ENCODE measurements at regions not wholly inside any gene's neighbourhood (a gene's known extent, or its start where the extent isn't known, plus 50 kb on each side); places are given as distances from the start of the nearest gene placed in this dataset.

- DNase-seq, result no peak
Observed at GRCh38 chr9:86470326-86470725, 116.1 kb upstream of the TUT7 start.

DNA sequence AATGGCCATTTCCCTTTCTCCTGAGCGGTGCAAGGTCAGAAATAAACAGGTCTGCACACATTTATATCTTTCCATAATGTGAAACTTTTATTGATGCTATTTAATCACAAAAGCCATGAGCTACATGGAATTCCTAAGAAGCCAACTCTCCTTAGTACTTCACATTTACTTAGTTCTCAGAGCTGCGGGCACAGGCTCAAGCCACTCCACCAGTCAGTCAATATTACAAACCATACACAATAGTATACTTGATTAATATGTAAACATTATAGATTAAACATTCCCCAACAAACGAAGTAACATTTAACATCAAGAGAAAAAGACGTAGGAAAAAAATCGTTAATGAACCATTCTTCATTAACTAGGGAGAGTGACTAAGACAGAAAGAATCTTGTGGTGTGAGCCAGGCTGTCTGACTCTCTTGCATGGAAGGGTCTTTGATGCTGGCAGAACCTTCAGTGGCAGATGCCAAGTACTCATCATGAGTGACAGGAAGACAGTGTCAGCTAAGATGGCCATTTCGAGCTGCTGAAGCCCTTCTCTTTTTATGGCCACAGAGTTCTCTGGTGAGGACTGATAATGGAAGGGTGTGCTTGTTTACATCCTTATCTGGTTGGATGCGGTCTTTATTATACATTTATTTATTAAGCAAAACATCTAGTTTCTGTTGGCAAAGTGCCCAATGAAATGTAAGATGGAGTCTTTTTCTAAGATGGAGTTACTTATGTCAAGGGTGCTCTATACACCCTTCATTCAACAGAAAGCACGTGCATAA is 115.5 kb upstream of the TUT7 start:
- no peak for DNase-seq

DNA sequence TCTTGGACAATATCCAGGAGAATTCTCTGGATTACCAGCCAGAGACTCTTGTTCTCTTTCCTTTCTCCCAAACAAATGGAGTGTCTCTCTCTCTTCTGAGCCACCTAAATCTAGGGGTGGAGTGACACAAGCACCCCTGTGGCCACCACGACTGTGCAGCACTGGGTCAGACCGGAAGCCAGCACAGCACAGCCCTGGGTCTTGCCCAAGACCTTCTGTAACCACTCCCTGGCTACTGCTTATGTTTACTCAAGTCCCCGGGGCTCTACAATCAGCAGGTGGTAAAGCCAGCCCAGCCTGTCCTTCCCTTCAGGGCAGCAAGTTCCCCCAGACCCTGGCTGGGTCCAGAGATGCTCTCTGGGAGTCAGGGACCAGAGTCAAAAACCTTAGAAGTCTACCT is 110.0 kb upstream of the TUT7 start:
- no peak for DNase-seq

GRCh38 chr9:86460216-86461002 is 106.2 kb upstream of the TUT7 start:
- no peak for DNase-seq

DNA sequence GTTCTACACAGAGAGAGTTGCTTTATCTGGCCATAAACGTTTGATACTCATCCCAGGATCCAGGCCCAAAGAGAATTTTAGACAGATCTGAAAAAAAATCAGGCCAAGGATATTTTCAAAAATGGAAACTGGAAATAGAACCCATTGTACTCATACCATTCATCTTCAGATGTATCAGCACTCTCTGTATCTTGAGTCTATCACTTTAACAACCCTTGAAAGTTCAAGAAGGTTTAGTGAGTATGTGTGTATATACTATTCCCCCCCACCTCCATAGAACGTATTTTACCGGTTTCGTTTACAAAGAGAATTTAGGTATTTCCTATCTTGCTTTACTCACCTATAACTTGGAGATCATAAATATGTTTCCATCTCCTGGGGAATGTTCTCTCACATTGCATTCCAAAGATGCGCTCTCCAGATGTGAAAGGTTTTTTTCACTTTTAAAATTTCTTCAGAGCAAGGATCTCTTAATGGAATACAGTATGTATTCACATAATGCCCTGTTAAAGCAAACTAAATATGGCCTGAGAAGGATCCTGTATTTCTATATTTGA is 105.5 kb upstream of the TUT7 start:
- DNase-seq, result no peak

GRCh38 chr9:86459191-86459590 is 105.0 kb upstream of the TUT7 start:
- DNase-seq, result no peak

- DNase-seq, result no peak
Observed at GRCh38 chr9:86458191-86458855, 104.1 kb upstream of the TUT7 start.

- no peak for DNase-seq
Observed at GRCh38 chr9:86456416-86456815, 102.2 kb upstream of the TUT7 start.

GRCh38 chr9:86454701-86455615 is 100.7 kb upstream of the TUT7 start:
- DNase-seq, result no peak

DNA sequence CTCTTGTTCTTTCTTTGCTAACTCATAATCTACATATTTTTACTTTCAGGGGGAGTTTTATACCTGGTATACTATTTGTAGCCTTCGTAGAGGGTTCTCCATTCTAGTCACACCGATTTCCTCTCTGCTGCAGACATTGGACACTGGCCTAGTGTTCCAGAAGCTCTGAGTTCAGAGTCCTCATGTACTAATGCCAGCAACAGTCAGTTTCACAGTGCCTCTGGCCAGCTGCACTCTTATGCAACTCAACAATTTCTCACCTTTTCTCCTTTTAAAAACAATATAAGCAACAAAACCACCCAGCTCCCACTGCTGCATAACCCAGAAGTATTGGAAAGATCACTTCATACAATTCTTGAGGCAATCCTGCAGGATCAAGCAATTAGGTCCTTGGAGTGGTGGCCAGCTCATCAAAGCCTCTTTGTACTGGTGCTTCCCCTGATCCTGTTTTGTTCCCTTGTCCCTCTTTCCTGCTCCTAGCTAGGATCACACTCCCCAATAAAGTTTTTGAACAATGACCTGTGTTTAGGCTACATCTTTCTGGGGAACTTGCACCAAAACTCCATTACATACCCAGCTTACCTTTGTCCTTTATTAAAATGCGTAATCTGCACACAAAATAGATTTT is 98.1 kb upstream of the TUT7 start:
- DNase-seq, result no peak

GRCh38 chr9:86449246-86449645 is 95.0 kb upstream of the TUT7 start:
- DNase-seq, result no peak

DNA sequence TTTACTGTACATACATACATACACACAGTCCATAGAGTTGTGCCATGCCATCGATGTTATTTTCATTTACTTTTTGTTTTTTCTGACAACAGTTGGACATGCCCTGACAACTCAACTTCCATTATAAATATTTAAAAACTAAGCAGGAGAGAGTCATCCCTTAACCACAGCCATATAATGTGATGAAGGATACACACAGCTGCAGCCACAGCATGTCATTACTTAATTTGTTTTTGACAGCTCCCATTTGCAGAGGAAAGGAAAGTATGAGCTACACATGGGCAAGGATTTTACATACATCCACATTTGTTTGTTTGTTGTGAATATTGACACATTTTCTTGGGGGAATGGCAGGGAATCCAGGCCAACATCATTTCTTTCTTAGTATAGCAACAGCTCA is 91.5 kb upstream of the TUT7 start:
- DNase-seq, result no peak

- no peak for DNase-seq
Observed at GRCh38 chr9:86443992-86444391, 89.8 kb upstream of the TUT7 start.

GRCh38 chr9:86434039-86434726 is 80.0 kb upstream of the TUT7 start:
- DNase-seq, result peak in 1 of 2 experiments; percentile 28

GRCh38 chr9:86424251-86424891 is 70.2 kb upstream of the TUT7 start:
- DNase-seq, result no peak

DNA sequence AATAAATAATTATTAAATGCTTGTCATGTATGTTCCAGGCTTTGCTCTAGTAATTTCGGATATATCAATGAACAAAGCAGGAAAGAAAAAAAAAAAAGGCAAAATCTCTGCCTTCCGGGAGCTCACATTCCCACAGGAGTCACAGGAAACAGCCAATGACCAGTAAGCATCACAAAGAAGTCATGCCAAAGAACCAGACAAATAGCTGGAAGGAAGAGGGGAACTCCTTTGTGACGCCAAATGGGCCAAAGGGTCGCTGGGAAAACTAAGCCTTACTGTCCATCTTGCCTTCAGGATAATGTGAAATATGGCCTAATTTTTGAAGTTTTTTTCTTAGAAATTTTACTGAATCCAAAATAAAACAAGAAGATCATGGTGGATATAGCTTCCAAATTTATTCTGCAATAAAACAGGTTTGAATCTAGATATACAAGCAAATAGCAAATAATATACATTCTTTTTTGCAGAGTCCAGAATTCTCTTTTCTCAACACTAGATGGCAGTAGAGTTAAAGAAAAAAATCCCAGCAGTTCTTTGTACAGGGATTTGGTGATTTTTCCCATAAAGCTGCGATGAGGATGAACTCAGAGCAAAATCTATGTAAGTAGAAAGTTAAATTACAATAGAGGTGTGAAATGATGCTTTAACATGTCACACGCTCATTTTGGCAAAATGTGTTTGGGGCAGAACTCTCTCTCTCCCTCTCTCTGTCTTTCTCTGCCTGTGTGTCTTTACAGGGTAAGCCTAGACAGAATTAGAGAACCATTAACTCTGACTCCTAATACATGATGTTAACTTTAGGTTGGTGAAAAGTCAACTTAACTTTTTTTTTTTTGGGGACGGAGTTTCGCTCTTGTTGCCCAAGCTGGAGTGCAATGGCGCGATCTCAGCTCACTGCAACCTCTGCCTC is 60.0 kb upstream of the TUT7 start:
- DNase-seq, result peak in 1 of 2 experiments; percentile 4

DNA sequence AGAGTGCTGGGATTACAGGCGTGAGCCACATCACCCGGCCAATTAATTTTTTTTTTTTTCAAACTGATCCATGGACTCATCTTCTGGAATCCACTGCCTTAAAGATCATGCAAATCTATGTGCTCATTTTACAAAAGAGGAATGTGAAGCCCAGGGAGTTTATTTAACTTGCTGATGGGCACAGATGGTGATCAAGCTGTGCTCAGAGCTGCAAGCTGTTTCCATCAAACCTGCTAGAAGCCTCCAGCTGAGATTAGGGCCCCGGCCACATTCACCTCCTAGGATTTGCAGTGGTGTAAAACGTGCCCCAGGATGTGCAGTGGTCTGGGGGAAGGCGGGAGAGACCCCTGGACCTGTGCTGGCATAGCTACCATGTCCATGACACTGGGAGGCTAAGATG is 56.1 kb upstream of the TUT7 start:
- no peak for DNase-seq

DNA sequence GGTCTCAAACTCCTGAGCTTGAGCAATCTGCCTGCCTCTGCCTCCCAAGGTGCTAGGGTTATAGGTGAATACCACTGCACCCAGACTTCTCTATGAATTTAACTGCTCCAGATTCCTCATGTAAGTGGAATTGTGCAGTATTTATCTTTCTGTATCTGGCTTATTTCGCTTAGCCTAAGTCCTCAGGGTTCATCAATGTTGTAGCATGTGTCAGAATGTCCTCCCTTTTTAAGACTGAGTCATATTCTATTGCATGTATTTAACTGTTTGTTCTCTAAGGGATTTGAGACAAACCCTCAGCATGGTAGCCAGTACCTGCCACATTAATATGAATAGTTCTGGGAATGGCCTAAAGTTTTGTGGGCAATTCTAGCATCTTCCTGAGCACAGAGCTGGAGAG is 53.9 kb upstream of the TUT7 start:
- no peak for DNase-seq

DNA sequence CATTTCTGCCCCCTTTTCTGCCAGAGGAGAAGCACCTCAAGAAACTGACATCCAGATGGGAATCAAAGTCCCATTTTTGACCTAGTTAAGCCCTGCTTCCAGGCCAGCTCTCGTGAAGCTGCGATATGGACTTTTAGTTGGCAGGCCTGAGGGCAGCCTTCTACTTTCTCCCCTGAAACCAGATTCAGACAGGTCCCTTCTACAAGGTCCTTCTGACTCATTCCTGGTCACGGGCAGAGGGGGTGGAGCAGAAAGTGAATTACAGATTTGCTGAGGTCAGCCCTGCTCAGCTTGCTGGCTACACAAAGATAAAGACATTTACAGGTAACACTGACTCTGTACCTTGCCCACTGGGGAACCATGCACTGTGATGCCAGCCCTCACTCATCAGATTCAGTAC is 52.8 kb upstream of the TUT7 start:
- DNase-seq, result no peak

- DNase-seq, result no peak
Observed at GRCh38 chr9:86406366-86406765, 52.2 kb upstream of the TUT7 start.
